Skeletal muscle tissue (tissue), 4 donors: ENCODE measurements at regions not wholly inside any gene's neighbourhood (a gene's known extent, or its start where the extent isn't known, plus 50 kb on each side); places are given as distances from the start of the nearest gene placed in this dataset. TPM values are rescaled to one million over a fixed set of nuclear protein-coding genes. Genes with fewer than 3 reads are reported as not detected.

Source experiments
- H3K27ac ChIP-seq: one replicate; pipeline ENCODE4 v1.7.0; 2013; ENCODE audit warnings: mild to moderate bottlenecking, low read depth, low read length, inconsistent platforms
- H3K27me3 ChIP-seq, 3 donors: one replicate each; pipeline ENCODE4 v1.7.0; 2013; ENCODE audit warnings: low read length in 3 of 3; ENCODE audit not compliant: control insufficient read depth in 3 of 3, insufficient read depth in 3 of 3
- H3K36me3 ChIP-seq, 3 donors: one replicate each; pipeline ENCODE4 v1.7.0; 2013; ENCODE audit warnings: low read length in 3 of 3; ENCODE audit not compliant: control insufficient read depth in 3 of 3, insufficient read depth in 3 of 3
- H3K4me1 ChIP-seq, 3 donors: one replicate each; pipeline ENCODE4 v1.7.0; 2013; ENCODE audit warnings: low read length in 3 of 3, mild to moderate bottlenecking in 3 of 3; ENCODE audit not compliant: control insufficient read depth in 3 of 3, insufficient read depth in 3 of 3
- H3K4me3 ChIP-seq, 3 donors: one replicate each; pipeline ENCODE4 v1.7.0; 2013; ENCODE audit warnings: low read length in 3 of 3
- H3K9ac ChIP-seq, 3 donors: one replicate each; pipeline ENCODE4 v1.7.0; 2013; ENCODE audit warnings: low read length in 3 of 3, mild to moderate bottlenecking in 3 of 3, moderate library complexity in 2 of 3, low read depth in 1 of 3
- H3K9me3 ChIP-seq, 3 donors: one replicate each; pipeline ENCODE4 v1.7.0; 2013; ENCODE audit warnings: low read length in 3 of 3; ENCODE audit not compliant: control insufficient read depth in 3 of 3
- small RNA-seq: library from RNA; depleted of rRNA; stranded (forward); fragments of <200 nt; gene quantifications from one replicate; pipeline ENCODE3, GENCODE V24; 2014
- donor health status: Osteomylitis.

DNA sequence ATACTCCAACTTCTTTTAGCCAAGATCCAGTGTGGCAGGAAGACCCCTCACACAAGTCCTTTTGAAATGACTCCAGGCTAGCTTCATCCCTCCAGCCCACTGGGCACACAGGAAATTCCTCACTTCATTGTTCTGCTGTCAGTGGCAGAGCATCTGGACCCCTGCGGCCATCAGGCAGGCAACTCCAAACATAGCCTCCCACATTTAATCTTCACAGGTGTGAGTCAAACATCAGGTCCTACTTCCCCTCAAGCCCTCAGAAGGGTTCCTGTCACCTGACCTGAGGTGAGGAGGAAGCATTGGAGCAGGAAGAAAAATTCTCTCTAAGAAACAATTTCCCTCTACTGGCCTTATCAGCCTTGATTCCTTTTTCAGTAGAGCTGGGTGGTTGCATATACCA lies 51.1 kb upstream of the C1GALT1 start:
- H3K27me3 ChIP-seq: no peaks in the 10 kb centered on the region
- no peak overlapping the region for H3K27ac ChIP-seq
- no peak overlapping the region for H3K4me3 ChIP-seq
- H3K36me3 ChIP-seq: no peaks in the 10 kb centered on the region
- H3K9me3 ChIP-seq: no peaks in the 10 kb centered on the region
- H3K4me1 ChIP-seq: no peaks in the 10 kb centered on the region
- H3K9ac ChIP-seq: no peak overlapping the region

Small RNAs in the stretch of these regions (small RNA-seq; reads per million reads assigned to genes)
- gene AC079804.2: not detected
- not detected for gene MIR3683
- not detected for gene RF00019
